Colonic mucosa (tissue), 4 donors: ENCODE measurements at regions not wholly inside any gene's neighbourhood (a gene's known extent, or its start where the extent isn't known, plus 50 kb on each side); places are given as distances from the start of the nearest gene placed in this dataset.

Experiments used
- DNase-seq: peaks from one replicate; pipeline ENCODE4 v3.0.0-alpha.2; 2020
- H3K27ac ChIP-seq: fragments of 200-600 bp; one replicate; pipeline ENCODE4 v1.8.0; 2021
- H3K27me3 ChIP-seq: fragments of 200-600 bp; one replicate; pipeline ENCODE4 v1.8.0; 2021
- H3K36me3 ChIP-seq: fragments of 200-600 bp; one replicate; pipeline ENCODE4 v1.8.0; 2021
- H3K4me1 ChIP-seq: fragments of 200-600 bp; one replicate; pipeline ENCODE4 v1.8.0; 2021; ENCODE audit warnings: mild to moderate bottlenecking
- H3K4me3 ChIP-seq: fragments of 200-600 bp; one replicate; pipeline ENCODE4 v1.8.0; 2021
- H3K9ac ChIP-seq, 2 donors: one replicate each; pipeline ENCODE4 v1.7.0; 2013; ENCODE audit warnings: control low read depth in 2 of 2, low read depth in 2 of 2, low read length in 2 of 2
- H3K9me3 ChIP-seq: fragments of 200-600 bp; one replicate; pipeline ENCODE4 v1.8.0; 2021
- intact Hi-C: fragments of 100-400 bp; cut with DNase I; formaldehyde crosslinking; loops from one replicate; pipeline ENCODE4 v1.14.1; 2022
- TF ChIP-seq, protein P1 (sequence below): fragments of 200-600 bp; IDR thresholded peaks from one replicate; pipeline ENCODE4 v1.8.0; 2022; ENCODE audit warnings: antibody characterized with exemption, mild to moderate bottlenecking
- donor health status: healthy.
- donor health status: DM: no; HTN: no; CAD: no.
- donor health status: DM: no; HTN: no; CAD: no.

DNA sequence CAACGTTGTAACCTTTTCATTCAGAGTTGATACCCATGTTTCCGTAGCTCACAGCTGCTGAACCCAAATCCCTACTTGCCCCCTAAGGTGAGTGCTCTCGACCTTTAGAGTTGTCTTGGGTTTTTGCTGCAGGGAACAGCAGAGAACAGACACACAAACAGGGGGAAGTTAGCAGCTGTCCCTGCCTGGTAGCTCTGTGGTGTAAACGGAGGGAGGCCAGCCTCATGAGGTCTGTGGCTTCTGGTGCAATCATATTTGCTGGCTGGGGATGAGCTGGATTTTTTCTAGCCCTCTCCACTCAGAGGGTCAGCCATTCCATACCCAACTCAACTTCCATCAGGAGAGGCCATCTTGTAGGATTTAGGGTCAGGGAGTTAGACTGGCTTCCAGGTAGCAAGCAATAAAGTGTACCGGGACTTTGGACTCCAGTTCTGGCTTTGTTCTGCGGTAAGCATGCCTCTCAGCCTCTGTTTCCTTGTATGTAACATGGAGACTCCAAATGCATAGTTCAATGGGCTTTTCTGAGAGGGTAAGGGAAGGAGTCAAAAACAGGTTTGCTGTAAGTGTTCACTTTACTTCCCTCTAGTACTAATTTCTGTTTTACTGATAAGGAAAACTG, 218.9 kb downstream of the MID1IP1 start:
- no peak overlapping the region for H3K9ac ChIP-seq
- no peaks in the 10 kb centered on the region for H3K27me3 ChIP-seq
- TF ChIP-seq, protein P1, sequence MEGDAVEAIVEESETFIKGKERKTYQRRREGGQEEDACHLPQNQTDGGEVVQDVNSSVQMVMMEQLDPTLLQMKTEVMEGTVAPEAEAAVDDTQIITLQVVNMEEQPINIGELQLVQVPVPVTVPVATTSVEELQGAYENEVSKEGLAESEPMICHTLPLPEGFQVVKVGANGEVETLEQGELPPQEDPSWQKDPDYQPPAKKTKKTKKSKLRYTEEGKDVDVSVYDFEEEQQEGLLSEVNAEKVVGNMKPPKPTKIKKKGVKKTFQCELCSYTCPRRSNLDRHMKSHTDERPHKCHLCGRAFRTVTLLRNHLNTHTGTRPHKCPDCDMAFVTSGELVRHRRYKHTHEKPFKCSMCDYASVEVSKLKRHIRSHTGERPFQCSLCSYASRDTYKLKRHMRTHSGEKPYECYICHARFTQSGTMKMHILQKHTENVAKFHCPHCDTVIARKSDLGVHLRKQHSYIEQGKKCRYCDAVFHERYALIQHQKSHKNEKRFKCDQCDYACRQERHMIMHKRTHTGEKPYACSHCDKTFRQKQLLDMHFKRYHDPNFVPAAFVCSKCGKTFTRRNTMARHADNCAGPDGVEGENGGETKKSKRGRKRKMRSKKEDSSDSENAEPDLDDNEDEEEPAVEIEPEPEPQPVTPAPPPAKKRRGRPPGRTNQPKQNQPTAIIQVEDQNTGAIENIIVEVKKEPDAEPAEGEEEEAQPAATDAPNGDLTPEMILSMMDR: no peak
- DNase-seq: no peak
- intact Hi-C loops: no loop called here
- H3K27ac ChIP-seq: no peak overlapping the region
- no peaks in the 10 kb centered on the region for H3K4me1 ChIP-seq
- no peaks in the 10 kb centered on the region for H3K9me3 ChIP-seq
- H3K36me3 ChIP-seq: no peaks in the 10 kb centered on the region
- no peak overlapping the region for H3K4me3 ChIP-seq

DNA sequence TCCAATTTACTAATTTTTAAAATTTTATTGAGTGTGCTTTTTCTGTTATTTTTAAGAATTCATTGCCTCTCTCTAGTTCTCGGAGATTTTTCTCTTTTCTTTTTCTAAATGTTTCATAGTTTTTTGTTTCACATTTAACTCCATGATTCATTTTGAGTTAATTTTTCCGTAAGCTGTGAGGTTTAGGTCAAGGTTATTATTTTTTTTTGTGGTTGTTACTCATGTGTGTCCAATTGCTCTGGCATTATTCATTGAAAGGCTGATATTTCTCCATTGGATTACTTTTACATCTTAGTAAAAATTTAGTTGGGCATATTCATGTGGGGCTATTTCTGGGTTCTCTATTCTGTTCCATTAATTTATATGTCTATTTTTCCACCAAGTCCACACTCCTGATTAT, 220.8 kb downstream of the MID1IP1 start:
- TF ChIP-seq, protein P1: no peak
- intact Hi-C loops: no loop called here

DNA sequence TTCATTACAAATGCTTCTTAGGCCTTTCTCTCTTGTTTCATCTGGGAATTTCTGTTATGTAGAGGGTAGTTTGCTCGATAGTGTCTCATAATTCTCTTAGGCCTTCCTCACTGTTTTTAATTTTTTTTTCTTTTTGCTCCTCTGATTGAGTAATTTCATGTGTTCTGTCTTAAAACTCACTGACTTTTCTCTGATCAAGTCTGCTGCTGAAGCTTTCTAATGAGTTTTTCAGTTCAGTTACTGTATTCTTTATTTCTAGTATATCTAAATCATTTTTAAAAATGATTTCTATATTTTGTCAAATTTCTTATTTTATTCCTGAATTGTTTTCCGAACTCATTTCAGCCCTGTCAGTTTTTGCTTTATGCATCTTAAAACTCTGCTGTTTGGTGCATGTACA, 228.0 kb downstream of the MID1IP1 start:
- Histone ChIP-seq H3K27me3 (no peaks in the 10 kb centered on the region), H3K27ac (no peak overlapping the region), H3K36me3 (no peaks in the 10 kb centered on the region), H3K9ac (no peak overlapping the region), H3K9me3 (no peaks in the 10 kb centered on the region), H3K4me3 (no peak overlapping the region), H3K4me1 (no peaks in the 10 kb centered on the region)
- intact Hi-C loops: no loop called here
- no peak for DNase-seq
- TF ChIP-seq, protein P1: no peak

More for the DNA sequence above, 220.8 kb downstream of the MID1IP1 start:
- Histone ChIP-seq H3K36me3 (no peaks in the 10 kb centered on the region), H3K4me1 (no peaks in the 10 kb centered on the region), H3K27ac (no peak overlapping the region), H3K9me3 (no peaks in the 10 kb centered on the region), H3K9ac (no peak overlapping the region), H3K27me3 (no peaks in the 10 kb centered on the region), H3K4me3 (no peak overlapping the region)
- DNase-seq: no peak

DNA sequence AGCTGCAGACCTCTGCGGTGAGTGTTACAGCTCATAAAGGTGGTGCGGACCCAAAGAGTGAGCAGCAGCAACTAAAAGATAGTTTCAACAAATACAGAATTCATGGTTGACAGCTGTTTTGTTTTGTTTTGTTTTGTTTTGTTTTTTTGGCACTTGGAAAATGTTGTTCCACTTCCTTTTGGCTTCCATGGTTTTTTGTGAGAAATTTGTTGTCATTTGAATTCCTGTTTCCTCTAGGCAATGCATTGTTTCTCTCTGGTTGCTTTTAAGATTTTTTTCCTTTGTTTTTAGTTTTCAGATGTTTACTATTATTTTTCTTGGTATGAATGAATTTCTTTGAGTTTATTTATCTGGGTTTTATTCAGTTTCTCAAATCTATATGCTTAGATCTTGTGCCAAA, 229.4 kb downstream of the MID1IP1 start:
- DNase-seq: no peak
- Histone ChIP-seq H3K27me3 (no peaks in the 10 kb centered on the region), H3K27ac (no peak overlapping the region), H3K36me3 (no peaks in the 10 kb centered on the region), H3K4me1 (no peaks in the 10 kb centered on the region), H3K4me3 (no peak overlapping the region), H3K9me3 (no peaks in the 10 kb centered on the region), H3K9ac (no peak overlapping the region)
- TF ChIP-seq, protein P1: no peak
- intact Hi-C loops: no loop called here

DNA sequence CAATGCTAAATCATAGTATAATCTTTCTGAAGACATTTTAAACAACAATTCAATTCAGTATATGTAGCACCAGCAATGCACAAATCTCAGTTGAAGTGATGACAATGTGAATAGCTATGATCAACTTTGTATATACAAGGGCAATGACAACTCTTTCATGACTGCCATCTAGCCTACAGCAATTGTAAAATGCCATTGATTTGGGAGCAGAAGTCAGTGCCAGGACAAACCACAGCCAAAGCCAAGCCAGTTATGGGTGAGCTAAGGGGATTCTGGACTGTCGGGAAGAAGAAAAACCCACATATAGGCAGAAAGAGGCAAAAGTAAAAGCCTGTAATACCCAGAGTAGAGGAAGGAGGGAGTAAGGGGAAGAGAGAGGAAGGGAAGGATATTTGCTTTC, 238.6 kb downstream of the MID1IP1 start:
- TF ChIP-seq, protein P1: no peak
- no peak for DNase-seq
- Histone ChIP-seq H3K9ac (no peak overlapping the region), H3K36me3 (no peaks in the 10 kb centered on the region), H3K27me3 (no peaks in the 10 kb centered on the region), H3K27ac (no peak overlapping the region), H3K4me1 (no peaks in the 10 kb centered on the region), H3K4me3 (no peak overlapping the region), H3K9me3 (no peaks in the 10 kb centered on the region)
- intact Hi-C loops: no loop called here
